ENCODE measurements at regions not wholly inside any gene's neighbourhood (a gene's known extent, or its start where the extent isn't known, plus 50 kb on each side); places are given as distances from the start of the nearest gene placed in this dataset.
"Not testable (repeated sequence)": the region's sequence is repeated elsewhere in the genome, so short reads cannot be mapped to it uniquely, and the experiment has no call there.

GRCh38 chr2:230614913-230615332, 97.7 kb upstream of the CAB39 start:
- H3K27me3 ChIP-seq (ENCODE audit: insufficient read depth, low read length), result no peaks in the 10 kb centered on the region
- H3K4me3 ChIP-seq (ENCODE audit: low read depth, low read length, poor library complexity, severe bottlenecking), result peak overlapping the region; percentile 54
- no peaks in the 10 kb centered on the region for H3F3A ChIP-seq (ENCODE audit: insufficient read depth, low read length)
- no peaks in the 10 kb centered on the region for H3K79me2 ChIP-seq (ENCODE audit: insufficient read depth, low read length)
- H3K9me2 ChIP-seq (ENCODE audit: low read depth, low read length), result no peaks in the 10 kb centered on the region
- H3K4me2 ChIP-seq (ENCODE audit: low read length), result peak overlapping the region; percentile 69
- H4K20me1 ChIP-seq (ENCODE audit: insufficient read depth, low read length), result no peaks in the 10 kb centered on the region
- H3K27ac ChIP-seq (ENCODE audit: low read depth, low read length, poor library complexity, severe bottlenecking), result peak overlapping the region; percentile 83
- H2AFZ ChIP-seq (ENCODE audit: low read length), result no peak overlapping the region
- peaks cover 53% of the 10 kb centered on the region for H3K4me1 ChIP-seq (ENCODE audit: insufficient read depth, low read length, severe bottlenecking)
- H3K9me3 ChIP-seq (ENCODE audit: low read length), result no peaks in the 10 kb centered on the region
- no peak for TF ChIP-seq CTCF (IDR thresholded peaks at IDR 0.05; ENCODE audit: low read length)
- no peak for TF ChIP-seq EZH2 (IDR thresholded peaks at IDR 0.05; ENCODE audit: borderline replicate concordance, low read length)
- H3K9ac ChIP-seq (ENCODE audit: low read length), result peak overlapping the region; percentile 50; the same call in 1 of the 2 replicates
- no peaks in the 10 kb centered on the region for H3K36me3 ChIP-seq (ENCODE audit: insufficient read depth, low read length)

- peaks cover 33% of the 10 kb centered on the region for H3K4me1 ChIP-seq (ENCODE audit: insufficient read depth, low read length, severe bottlenecking)
- not testable (repeated sequence) for H3K27me3 ChIP-seq (ENCODE audit: insufficient read depth, low read length); H3K9ac ChIP-seq (ENCODE audit: low read length); H3K9me2 ChIP-seq (ENCODE audit: low read depth, low read length); H3K79me2 ChIP-seq (ENCODE audit: insufficient read depth, low read length); H3F3A ChIP-seq (ENCODE audit: insufficient read depth, low read length); H3K4me3 ChIP-seq (ENCODE audit: low read depth, low read length, poor library complexity, severe bottlenecking); H3K4me2 ChIP-seq (ENCODE audit: low read length); H2AFZ ChIP-seq (ENCODE audit: low read length); H3K9me3 ChIP-seq (ENCODE audit: low read length); H3K27ac ChIP-seq (ENCODE audit: low read depth, low read length, poor library complexity, severe bottlenecking); H4K20me1 ChIP-seq (ENCODE audit: insufficient read depth, low read length); H3K36me3 ChIP-seq (ENCODE audit: insufficient read depth, low read length)
Measured at GRCh38 chr2:230617256-230617706, 95.4 kb upstream of the CAB39 start.

- H3K36me3 ChIP-seq (ENCODE audit: insufficient read depth, low read length), result no peaks in the 10 kb centered on the region
- H3K4me1 ChIP-seq (ENCODE audit: insufficient read depth, low read length, severe bottlenecking), result peaks cover 14% of the 10 kb centered on the region
- no peaks in the 10 kb centered on the region for H3K79me2 ChIP-seq (ENCODE audit: insufficient read depth, low read length)
- no peak overlapping the region for H3K9ac ChIP-seq (ENCODE audit: low read length)
- no peaks in the 10 kb centered on the region for H3K9me3 ChIP-seq (ENCODE audit: low read length)
- no peak overlapping the region for H3K4me2 ChIP-seq (ENCODE audit: low read length)
- no peak overlapping the region for H3K4me3 ChIP-seq (ENCODE audit: low read depth, low read length, poor library complexity, severe bottlenecking)
- H3K27me3 ChIP-seq (ENCODE audit: insufficient read depth, low read length), result no peaks in the 10 kb centered on the region
- TF ChIP-seq EZH2 (IDR thresholded peaks at IDR 0.05; ENCODE audit: borderline replicate concordance, low read length) (no peak), CTCF (IDR thresholded peaks at IDR 0.05; ENCODE audit: low read length) (no peak)
- no peaks in the 10 kb centered on the region for H3F3A ChIP-seq (ENCODE audit: insufficient read depth, low read length)
- no peak overlapping the region for H3K27ac ChIP-seq (ENCODE audit: low read depth, low read length, poor library complexity, severe bottlenecking)
- H4K20me1 ChIP-seq (ENCODE audit: insufficient read depth, low read length), result no peaks in the 10 kb centered on the region
- H3K9me2 ChIP-seq (ENCODE audit: low read depth, low read length), result no peaks in the 10 kb centered on the region
- no peak overlapping the region for H2AFZ ChIP-seq (ENCODE audit: low read length)
Measured at GRCh38 chr2:230619491-230619890, 93.2 kb upstream of the CAB39 start.

GRCh38 chr2:230625220-230625619, 87.4 kb upstream of the CAB39 start:
- H3K9ac ChIP-seq (ENCODE audit: low read length); H3K9me3 ChIP-seq (ENCODE audit: low read length); H4K20me1 ChIP-seq (ENCODE audit: insufficient read depth, low read length); H3K4me3 ChIP-seq (ENCODE audit: low read depth, low read length, poor library complexity, severe bottlenecking); H3K27ac ChIP-seq (ENCODE audit: low read depth, low read length, poor library complexity, severe bottlenecking); H3K4me1 ChIP-seq (ENCODE audit: insufficient read depth, low read length, severe bottlenecking); H3K9me2 ChIP-seq (ENCODE audit: low read depth, low read length); H3F3A ChIP-seq (ENCODE audit: insufficient read depth, low read length); H3K4me2 ChIP-seq (ENCODE audit: low read length); H3K36me3 ChIP-seq (ENCODE audit: insufficient read depth, low read length); H2AFZ ChIP-seq (ENCODE audit: low read length); H3K79me2 ChIP-seq (ENCODE audit: insufficient read depth, low read length); H3K27me3 ChIP-seq (ENCODE audit: insufficient read depth, low read length): not testable (repeated sequence)

GRCh38 chr2:230627091-230627490, 85.6 kb upstream of the CAB39 start:
- not testable (repeated sequence) for H3K27me3 ChIP-seq (ENCODE audit: insufficient read depth, low read length); H3K9me2 ChIP-seq (ENCODE audit: low read depth, low read length); H3K4me3 ChIP-seq (ENCODE audit: low read depth, low read length, poor library complexity, severe bottlenecking); H3K4me1 ChIP-seq (ENCODE audit: insufficient read depth, low read length, severe bottlenecking); H2AFZ ChIP-seq (ENCODE audit: low read length); H3F3A ChIP-seq (ENCODE audit: insufficient read depth, low read length); H3K36me3 ChIP-seq (ENCODE audit: insufficient read depth, low read length); H3K9ac ChIP-seq (ENCODE audit: low read length); H4K20me1 ChIP-seq (ENCODE audit: insufficient read depth, low read length); H3K79me2 ChIP-seq (ENCODE audit: insufficient read depth, low read length); H3K27ac ChIP-seq (ENCODE audit: low read depth, low read length, poor library complexity, severe bottlenecking); H3K9me3 ChIP-seq (ENCODE audit: low read length); H3K4me2 ChIP-seq (ENCODE audit: low read length)
